ENCODE measurements at regions not wholly inside any gene's neighbourhood (a gene's known extent, or its start where the extent isn't known, plus 50 kb on each side); places are given as distances from the start of the nearest gene placed in this dataset.
"Not testable (repeated sequence)": the region's sequence is repeated elsewhere in the genome, so short reads cannot be mapped to it uniquely, and the experiment has no call there.

DNA sequence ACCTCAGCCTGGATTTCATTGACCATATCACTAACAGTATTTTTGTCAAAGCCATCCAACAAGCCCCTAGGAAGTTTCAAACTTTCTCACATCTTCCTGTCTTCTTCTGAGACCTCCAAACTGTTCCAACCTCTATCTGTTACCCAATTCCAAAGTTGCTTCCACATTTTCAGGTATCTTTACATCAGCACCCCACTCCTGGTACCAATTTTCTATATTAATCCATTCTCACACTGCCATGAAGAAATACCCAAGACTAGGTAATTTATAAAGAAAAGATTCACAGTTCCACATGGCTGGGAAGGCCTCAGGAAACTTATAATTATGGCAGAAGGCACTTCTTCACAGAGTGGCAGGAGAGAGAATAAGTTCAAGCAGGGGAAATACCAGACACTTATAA is 571.9 kb upstream of the PHF14 start:
- no peak for DNase-seq

DNA sequence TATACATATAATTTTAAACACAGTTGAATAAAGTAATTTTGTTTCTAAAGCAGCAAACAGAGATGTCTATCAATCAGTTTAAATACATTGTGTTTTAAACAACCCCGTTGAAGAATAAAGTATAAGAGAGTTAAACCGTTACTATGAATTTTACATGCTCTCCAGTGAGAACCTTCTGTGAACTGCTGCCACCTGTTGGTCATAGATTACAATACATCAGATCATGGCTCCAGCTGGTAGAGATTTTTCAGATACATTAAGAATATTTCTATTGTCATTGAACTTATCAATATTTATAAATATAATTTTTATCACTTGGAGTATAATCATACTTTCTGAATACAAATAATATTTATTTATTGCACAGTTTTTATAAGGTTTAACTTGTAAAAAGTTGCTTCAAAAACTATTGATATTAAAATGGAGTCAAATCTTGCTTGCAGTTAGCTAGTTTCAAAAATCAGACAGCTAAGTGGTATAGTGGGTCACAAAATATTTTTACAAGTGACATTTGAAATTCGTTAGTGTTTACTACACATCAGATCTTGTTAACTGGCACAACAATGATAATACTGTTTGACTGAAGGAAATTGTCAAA is 561.2 kb upstream of the PHF14 start:
- DNase-seq, result peak; percentile 55

DNA sequence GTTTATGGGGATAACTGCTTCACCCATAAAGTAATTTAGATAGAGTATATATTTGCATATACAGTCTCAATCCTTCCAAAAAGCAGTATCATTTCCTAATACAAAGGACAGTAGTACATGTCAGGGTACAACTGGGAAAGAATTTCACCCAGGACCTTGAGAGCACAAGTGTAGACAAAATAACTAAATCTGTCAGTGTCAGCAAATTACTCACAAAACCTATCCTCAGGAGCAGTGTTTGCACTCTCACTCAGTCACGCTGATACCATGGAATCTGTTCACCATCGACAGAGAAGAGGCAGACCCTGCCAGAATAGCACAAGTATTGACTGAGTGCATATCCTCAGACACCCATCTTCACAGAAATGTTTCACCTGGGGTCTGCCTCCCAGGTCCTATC is 554.7 kb upstream of the PHF14 start:
- no peak for DNase-seq

DNA sequence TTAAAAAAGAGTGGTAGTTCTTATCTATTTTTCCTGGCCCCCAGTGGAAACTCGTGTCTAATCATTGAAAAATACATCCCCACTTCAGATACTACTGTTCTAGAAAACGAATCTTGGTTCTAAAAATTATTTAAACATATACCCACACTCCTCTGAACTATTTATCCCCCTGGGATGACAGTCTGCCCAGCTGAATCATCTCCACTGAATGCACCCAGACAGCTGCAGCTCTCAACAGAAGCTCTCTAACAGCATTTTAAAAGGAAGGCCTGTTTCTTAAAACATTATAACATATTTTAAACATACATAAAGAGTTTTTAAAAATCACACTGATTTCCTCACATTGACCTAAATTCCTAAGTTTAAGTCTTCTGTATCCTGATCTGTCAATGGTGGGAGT is 544.6 kb upstream of the PHF14 start:
- DNase-seq, result no peak

DNA sequence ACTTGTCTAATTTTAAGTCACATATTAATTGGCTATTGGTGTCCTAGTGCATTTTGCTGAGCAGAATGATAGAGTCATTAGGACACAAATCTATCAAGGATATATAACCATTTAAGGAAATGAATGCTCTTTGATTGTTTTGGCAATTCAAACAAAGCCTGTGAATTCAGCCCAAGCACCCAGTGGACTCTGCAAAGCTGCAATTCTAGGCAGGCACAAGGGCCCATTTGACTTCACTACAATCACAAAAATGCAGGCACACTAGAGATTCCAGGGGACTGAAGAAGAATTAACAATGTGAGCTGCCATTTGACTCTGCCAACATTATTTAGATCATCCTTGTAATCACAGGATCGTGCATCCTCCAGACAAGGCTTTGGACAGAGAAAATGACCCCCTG is 544.2 kb upstream of the PHF14 start:
- no peak for DNase-seq

DNA sequence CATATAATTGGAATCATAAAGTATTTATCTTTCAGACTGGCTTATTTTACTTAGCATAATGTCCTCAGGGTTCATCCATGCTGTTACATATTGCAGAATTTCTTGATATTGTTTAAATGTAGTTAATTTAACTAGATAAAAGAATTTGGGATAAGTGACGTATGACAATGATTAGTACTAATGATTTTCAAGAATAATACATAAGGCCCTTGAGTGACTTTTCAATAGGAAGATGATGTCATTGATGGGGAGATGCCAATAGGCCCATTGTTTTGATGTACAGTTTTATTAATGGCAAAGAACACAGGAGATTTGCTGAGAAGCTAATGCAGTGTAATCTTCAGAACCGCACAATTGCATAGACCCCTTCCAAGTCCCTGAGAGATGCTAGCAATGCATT is 537.4 kb upstream of the PHF14 start:
- no peak for DNase-seq

DNA sequence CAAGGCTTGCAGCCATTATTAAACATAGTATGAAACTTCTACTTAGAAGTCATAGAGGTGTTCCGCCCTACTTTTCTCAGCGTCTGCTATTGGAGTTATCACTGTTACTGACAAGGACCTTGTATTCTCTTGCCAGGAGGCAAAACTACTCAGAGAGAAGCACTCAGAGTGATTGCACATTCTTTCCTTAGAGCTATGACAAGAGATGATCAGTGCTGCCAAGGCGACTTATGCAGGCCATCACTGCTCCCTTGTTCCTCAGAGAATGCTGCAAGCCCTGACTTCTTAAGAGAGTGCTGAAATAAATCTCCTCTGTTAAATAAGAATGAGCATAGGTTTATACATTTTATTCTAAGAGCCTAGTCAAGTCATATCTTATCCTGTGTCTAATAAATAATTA is 534.6 kb upstream of the PHF14 start:
- DNase-seq, result no peak

DNA sequence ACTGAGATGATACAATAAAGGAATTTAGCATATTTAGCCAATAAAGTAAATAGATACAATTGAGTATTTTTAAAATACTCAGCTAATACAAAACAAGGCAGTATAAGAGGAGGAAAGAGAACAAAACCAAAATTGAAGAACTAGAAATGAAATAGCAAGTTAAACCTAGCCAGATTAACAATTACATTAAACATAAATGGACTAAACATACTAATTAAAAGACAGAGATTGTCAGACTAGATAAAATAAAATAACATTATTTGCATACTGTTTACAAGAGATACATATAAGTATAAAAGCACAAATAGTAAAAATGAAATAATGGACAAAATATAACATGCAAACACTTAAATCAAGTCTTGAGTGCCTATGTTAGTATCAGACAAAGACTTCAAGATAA is 517.7 kb upstream of the PHF14 start:
- DNase-seq, result no peak

DNA sequence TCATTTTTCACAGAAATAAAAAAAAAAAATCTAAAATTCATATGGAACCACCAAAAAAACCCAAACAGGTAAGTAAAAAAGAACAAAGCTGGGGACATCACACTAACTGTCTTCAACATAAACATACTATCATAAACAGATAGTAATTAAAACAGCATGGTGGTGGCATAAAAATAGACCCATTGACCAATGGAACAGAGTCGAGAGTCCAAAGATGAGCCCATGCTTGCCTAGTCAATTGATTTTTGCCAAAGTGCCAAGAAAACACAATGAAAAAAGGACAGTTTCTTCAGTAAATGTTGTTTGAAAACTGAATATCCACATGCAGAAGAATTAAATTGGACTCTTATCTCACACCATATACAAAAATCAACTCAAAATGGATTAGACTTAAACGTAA is 513.2 kb upstream of the PHF14 start:
- no peak for DNase-seq

DNA sequence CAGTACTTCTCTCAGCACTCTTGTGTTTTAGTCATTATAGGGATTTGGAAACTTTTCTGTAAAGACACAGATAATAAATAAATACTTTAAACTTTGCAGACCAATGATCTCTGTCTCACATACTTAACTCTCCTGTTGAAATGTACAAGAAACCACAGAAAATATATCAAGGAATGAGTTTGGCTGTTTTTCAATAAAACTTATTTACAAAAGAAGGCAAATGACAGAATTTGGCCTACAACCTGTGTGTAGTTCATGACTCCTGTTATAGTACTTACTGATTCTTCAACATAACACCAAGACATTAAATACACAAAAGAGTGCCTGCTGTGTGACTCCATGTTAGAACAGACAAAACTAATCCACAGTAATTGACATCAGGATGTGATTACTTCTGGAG is 510.0 kb upstream of the PHF14 start:
- DNase-seq, result no peak

DNA sequence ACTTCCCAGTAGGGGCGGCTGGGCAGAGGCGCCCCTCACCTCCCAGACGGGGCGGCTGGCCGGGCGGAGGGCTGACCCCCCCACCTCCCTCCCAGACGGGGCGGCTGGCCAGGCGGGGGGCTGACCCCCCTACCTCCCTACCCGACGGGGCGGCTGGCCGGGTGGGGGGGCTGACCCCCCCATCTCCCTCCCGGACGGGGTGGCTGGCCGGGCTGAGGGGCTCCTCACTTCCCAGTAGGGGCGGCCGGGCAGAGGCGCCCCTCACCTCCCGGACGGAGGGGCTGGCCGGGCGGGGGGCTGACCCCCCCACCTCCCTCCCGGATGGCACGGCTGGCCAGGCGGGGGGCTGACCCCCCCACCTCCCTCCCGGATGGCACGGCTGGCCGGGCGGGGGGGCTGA is 508.1 kb upstream of the PHF14 start:
- DNase-seq, result not testable (repeated sequence)

DNA sequence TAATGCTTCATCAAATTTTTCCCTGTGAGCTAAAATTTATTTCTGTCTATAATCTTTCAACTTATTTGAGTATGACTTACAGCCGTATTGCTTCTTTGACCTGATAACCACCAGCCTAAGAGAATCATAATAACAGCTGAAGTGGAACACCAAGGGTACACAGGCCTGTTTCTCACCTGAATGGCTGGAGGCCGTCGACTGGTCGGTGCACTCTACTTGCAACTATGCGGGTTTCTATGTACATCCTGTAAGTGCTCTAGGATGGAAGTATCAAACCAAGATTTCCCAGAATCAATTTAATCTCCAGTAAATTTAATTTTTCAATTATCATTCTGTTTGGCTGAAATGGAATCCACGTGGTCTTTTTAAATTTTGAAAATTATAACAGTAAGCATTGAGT is 504.8 kb upstream of the PHF14 start:
- DNase-seq, result no peak

DNA sequence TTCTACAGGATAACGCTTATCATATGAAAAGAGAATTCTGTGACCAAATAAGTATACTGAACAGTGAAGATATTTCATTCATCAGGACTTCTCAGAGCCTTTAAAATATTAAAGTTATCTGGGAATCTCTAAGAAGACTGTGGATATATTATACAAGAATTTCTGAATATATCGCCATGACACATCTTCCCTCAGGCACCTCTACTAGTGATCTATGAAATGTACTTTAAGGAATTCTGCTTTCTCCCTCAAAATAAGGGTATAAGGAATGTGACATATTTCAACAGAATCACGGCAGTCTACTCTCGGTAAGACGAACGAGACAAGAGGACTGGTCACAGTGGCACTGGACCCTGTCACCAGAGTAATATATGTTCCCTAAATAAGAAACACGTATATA is 504.2 kb upstream of the PHF14 start:
- DNase-seq, result no peak

DNA sequence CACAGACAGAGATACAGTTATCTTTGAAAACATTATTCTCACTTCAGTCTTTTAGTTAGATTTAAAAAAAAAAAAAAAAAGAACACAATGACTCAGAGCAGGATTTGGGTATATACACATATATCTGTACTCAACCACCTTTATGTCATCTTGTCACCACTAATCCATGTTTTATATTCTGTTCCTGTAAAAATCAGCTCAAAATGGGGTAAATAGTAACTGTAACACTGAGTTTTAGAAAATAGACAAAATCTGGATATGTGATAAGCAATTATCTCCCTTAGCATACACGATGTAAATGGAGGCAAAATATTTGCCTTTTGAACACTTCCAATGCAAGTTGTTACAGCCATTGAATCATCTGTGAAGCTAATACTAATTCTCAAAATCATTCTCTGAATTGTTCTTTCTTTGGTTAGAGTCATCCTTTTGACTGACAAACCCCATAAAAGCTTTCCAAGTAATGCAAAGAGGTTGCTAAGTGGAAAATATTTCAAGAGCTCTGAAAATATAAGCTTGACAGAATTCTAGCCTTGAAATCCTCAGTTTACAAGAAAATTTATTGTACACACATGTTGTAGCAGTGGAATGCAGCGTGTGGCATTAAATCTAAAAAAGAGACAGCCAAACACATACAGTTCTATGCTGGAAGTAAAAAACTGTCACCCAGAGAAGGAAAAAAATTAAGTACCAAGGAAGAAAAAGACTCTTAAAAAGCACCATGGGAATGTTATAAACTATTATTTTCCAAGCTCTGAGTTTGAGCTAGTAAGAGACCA is 502.2 kb upstream of the PHF14 start:
- no peak for DNase-seq

DNA sequence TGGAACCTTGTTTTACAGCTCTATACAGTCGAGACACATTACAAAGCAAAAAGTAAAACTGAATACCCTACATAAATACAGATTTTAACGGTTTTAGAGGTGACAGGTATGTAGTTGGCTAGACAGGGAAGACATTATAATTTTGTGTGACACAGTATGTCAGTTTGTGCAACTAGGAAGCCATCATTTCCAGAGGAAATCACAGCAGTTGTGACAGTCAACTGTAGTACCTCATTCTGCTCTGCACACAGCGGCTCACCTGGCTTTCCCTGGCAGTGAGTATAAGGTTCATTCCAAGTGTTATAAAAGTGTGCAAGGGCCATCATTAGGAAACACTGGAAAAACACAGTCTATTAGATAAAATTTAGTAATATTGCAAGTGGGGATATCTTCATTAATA is 501.6 kb upstream of the PHF14 start:
- no peak for DNase-seq

DNA sequence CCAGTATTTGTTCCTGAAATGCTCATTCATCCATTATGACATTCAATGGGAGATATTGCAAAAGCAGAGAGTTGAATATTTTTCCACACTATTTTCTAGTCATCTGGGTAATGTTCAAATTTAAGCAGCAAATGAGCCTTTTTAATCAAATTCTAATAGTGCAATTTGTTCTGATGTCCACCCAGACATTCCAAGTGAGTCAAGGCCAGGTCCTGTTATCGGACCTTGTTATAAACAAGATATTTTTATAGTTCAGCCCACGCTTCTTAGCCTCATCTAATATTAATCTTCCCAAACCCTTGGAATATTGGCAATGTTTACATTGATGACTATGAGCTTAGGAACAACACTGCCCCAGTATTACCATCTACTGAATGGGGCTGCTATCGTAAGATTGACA is 500.1 kb upstream of the PHF14 start:
- no peak for DNase-seq

DNA sequence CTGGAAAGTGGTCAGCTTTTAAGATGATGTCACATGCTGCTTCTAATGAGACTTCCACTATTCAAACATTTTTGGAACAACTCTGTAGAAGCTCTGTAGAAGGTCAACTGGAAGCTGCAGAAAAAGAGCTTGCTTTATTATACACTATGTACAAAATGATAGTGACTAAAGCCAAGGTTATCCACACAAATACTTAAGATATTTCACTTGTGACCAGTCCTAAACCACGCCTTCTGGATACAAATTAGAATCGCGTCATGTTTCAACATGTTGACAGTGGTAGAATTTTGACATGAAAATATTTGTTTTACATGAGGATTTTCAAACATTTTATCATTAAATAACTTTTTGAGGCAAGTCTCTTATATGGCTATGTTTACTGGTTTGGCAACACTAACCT is 499.6 kb upstream of the PHF14 start:
- DNase-seq, result no peak

DNA sequence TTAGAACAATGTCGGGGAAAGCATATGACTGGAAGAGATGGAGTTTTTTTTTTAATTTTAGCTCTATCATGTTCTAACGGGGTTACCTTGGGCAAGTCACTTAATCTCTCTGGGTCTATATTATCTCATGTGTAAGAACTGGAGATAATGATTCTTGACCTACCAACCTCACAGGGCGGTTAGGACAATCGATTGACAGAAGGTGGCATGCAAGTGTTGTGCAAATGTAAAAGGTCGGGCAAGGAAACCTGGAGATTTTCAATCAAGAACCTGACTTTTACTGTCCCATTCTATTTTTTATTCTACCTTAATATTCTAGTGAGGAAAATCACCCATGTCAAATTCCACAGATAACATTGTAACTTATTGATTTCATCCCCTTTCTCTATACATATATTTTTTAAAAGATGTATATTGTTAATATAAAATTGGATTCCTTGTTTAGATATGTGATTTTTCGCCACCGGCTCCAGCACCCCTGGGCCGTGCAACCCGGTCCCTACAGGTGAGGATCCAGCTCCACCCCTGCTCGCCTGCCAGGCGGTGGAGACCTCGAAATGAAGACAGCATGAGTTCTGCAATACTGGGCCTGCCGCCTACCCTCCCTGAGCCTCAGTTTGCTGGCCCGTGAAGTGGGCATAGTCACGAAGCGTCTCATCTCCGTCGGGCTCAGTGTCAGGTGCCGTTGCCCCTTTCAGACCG is 497.6 kb upstream of the PHF14 start:
- DNase-seq, result no peak

DNA sequence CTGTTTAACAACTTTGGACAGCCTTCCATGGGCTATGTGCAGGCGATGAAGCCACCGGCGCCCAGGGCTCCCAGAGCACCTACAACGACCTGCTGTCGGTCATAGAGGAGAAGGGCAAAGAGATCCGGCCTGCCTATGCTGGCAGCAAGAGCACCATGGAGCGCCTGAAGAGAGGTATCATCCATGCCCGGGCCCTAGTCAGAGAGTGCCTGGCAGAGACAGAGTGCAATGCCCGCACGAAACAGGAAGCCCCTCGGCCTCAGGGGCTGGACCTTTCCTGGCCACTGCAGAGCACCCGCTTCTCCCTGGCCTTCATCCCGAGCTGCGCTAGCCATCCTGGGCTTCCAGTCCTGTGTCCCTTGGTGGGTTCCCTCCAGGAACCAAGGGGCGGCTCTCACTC is 497.0 kb upstream of the PHF14 start:
- no peak for DNase-seq

DNA sequence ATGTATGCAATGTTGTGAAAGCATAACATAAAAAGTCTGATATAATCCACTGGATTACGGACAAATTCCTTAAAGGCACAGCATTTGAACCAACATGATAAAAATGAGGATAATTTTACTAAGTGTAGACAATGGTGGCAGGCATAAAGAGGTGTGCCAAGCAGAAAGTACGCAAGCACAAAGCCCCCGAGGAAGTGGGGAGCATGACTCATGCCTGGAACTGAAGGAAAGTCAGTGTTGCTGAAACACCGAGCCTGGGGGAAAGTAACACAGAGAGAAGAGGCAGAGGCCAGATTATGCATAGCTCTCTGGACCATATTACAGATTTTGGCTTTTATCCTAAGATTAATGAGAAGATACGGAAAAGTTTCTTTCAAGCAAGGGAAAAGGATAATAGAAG is 490.0 kb upstream of the PHF14 start:
- no peak for DNase-seq

DNA sequence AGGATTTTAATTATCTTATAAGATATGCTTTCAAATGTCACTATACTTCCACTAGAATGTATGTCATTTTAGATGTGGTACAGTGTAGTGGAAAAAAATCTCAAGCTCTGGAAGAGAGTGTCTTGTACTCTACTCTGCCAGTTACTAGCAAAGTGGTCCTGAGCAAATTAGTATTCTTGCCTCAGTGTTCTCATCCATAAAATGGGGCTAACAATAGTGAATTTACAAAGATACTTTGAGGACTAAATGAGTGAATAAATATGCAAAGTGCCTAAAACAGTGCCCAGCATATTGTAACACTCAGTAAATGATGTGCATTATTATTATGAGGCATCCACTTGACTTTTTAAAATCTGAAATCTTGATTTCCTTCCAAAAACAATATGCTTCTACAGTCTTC is 488.9 kb upstream of the PHF14 start:
- no peak for DNase-seq

DNA sequence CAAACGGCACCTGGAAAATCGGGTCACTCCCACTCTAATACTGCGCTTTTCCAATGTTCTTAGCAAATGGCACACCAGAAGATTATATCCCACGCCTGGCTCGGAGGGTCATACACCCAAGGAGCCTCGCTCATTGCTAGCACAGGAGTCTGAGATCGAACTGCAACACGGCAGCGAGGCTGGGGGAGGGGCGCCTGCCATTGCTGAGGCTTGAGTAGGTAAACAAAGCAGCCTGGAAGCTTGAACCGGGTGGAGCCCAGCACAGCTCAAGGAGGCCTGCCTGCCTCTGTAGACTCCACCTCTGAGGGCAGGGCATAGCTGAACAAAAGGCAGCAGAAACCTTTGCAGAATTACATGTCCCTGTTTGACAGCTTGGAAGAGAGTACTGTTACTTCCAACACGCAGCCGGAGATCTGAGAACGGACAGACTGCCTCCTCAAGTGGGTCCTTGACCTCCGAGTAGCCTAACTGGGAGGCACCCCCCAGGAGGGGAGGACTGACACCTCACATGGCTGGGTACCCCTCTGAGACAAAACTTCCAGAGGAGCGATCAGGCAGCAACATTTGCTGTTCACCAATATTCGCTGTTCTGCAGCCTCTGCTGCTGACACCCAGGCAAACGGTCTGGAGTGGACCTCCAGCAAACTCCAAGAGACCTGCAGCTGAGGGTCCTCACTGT is 472.3 kb upstream of the PHF14 start:
- DNase-seq, result not testable (repeated sequence)

DNA sequence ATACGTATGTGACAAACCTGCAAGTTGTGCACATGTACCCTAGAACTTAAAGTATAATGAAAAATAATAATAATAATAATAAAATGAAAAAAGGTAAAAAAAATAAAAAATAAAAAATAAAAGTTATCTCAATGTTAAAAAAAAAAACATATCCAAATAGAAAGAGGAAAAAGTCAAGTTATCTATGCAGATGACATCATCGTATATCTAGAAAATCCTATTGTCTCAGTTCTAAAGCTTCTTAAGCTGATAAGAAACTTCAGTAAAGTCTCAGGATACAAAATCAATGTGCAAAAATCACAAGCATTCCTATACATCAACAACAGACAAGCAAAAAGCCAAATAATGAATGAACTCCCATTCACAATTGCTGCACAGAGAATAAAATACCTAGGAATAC is 466.6 kb upstream of the PHF14 start:
- DNase-seq, result no peak

DNA sequence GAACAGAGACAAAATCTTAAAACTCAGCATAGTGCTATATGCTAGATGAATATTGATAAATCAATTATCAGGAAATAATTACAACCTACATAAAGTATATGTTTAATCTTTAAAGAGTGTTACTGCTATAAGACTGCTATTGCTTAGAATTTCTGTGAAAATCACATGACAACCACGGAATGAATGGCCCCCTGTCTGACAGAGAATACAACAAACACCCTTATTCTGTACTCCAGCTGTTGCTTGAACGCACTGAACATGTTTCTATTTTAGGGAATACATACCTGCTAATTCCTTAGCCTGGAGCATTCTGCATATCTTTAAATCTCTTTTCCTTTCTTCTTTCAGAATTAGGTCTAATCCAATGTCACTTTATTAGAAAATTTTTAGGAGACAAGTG is 452.4 kb upstream of the PHF14 start:
- DNase-seq, result no peak

Measured in activated CD4-positive, alpha-beta T cell treated with anti-CD3 and anti-CD28 coated beads, Interleukin-2, Interleukin-6, amounts not matched to agents 100 ng/mL and 50 ng/mL, durations not matched to agents 16 hours and 8 hours (primary cell).